Tibial artery (tissue), 4 donors: ENCODE measurements at regions not wholly inside any gene's neighbourhood (a gene's known extent, or its start where the extent isn't known, plus 50 kb on each side); places are given as distances from the start of the nearest gene placed in this dataset.

ENCODE experiments used
- DNase-seq, 2 donors: peaks; one replicate each; pipeline ENCODE4 v3.0.0-alpha.2; 2019
- H3K27ac ChIP-seq, 2 donors: fragments of 200-600 bp; sonication (generic) in 1 of 2; 1 replicate in 1 of 2; 2 replicates in 1 of 2; pipeline ENCODE4 v1.5.1; 2018 to 2019; ENCODE audit warnings: mild to moderate bottlenecking in 1 of 2
- H3K27me3 ChIP-seq, 2 donors: fragments of 200-600 bp; sonication (generic) in 1 of 2; one replicate each; pipeline versions ENCODE4 v1.5.1 to v1.6.0; 2016 to 2019
- H3K36me3 ChIP-seq, 3 donors: fragments of 200-600 bp; sonication (generic) in 2 of 3; one replicate each; pipeline ENCODE4 v1.5.1; 2016 to 2019; ENCODE audit warnings: mild to moderate bottlenecking in 2 of 3
- H3K4me1 ChIP-seq, 4 donors: fragments of 200-600 bp; sonication (generic) in 2 of 4; 1 replicate in 3 of 4; 2 replicates in 1 of 4; pipeline ENCODE4 v1.5.1; 2016 to 2019
- H3K4me3 ChIP-seq, 2 donors: fragments of 200-600 bp; sonication (generic) in 1 of 2; 1 replicate in 1 of 2; 2 replicates in 1 of 2; pipeline ENCODE4 v1.5.1; 2018 to 2019; ENCODE audit warnings: mild to moderate bottlenecking in 2 of 2
- H3K9me3 ChIP-seq, 3 donors: fragments of 200-600 bp; sonication (generic) in 1 of 3; one replicate each; pipeline ENCODE4 v1.5.1; 2016 to 2019
- intact Hi-C: fragments of 100-400 bp; cut with DNase I; formaldehyde crosslinking; loops from one replicate; pipeline ENCODE4 v1.15.0; 2023; ENCODE audit warnings: low total_unique reads
- TF ChIP-seq, protein P1 (sequence below), 2 experiments: fragments of 200-600 bp in 1 of 2; fragments of 450-650 bp in 1 of 2; IDR thresholded peaks; one replicate each; pipeline ENCODE4 v1.5.1; 2017 to 2019; ENCODE audit warnings: antibody characterized with exemption in 2 of 2, mild to moderate bottlenecking in 1 of 2, moderate library complexity in 1 of 2

DNA sequence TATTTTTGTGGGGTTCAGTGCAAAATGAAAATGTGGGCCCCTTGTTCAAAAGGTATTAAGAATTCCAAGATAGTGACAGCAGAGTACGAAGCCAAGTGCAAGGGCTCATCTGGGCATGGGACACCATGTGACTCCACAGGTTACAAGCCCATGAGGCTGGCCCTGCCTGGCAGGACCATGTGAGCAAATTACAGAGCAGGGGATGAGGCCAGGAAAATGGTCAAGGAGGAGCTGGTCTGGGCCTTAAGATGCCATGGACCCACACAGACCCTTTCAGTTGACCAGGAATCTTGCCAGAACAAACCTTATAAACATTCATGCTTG is 86.9 kb downstream of the SNX5 start:
- no peaks in the 10 kb centered on the region for H3K9me3 ChIP-seq
- H3K27ac ChIP-seq, result no peak overlapping the region
- H3K36me3 ChIP-seq, result no peaks in the 10 kb centered on the region
- DNase-seq, result no peak
- H3K27me3 ChIP-seq, result no peaks in the 10 kb centered on the region
- TF ChIP-seq, protein P1, sequence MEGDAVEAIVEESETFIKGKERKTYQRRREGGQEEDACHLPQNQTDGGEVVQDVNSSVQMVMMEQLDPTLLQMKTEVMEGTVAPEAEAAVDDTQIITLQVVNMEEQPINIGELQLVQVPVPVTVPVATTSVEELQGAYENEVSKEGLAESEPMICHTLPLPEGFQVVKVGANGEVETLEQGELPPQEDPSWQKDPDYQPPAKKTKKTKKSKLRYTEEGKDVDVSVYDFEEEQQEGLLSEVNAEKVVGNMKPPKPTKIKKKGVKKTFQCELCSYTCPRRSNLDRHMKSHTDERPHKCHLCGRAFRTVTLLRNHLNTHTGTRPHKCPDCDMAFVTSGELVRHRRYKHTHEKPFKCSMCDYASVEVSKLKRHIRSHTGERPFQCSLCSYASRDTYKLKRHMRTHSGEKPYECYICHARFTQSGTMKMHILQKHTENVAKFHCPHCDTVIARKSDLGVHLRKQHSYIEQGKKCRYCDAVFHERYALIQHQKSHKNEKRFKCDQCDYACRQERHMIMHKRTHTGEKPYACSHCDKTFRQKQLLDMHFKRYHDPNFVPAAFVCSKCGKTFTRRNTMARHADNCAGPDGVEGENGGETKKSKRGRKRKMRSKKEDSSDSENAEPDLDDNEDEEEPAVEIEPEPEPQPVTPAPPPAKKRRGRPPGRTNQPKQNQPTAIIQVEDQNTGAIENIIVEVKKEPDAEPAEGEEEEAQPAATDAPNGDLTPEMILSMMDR (IDR thresholded peaks at IDR 0.05), result no peak
- peaks cover 0 to 7% (median 0%) of the 10 kb centered on the region in 4 donors for H3K4me1 ChIP-seq
- intact Hi-C loops, result no loop called here
- no peak overlapping the region for H3K4me3 ChIP-seq

DNA sequence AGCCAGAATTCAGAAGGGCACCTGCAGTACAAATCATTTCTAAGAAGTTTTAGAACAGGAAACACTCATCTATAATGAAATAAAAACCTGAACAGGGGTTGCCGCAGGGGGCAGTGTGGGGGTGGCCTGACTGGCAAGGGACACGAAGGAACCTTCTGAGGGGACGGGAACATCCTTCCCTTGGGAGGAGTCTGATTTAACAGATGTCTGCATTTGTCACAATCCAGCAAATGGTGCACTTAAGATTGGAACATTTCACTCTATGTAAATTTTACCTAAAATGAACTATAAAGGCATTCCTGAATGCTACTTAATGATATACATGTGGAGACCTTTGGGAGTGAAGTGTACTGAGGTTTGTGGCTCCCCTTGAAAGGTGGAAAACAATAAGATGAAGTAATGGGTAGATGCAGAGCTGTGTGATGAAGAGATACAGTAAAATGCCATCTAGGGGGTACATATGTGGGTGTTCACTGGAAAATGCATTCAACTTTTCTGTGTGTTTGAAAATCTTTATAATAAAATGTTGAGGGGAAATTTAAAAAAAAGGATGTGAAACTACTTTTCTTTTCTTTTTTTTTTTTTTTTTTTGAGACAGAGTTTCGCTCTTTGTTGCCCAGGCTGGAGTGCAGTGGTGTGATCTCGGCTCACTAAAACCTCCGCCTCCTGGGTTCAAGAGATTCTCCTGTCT is 89.5 kb downstream of the SNX5 start:
- intact Hi-C loops, result no loop called here
- Histone ChIP-seq H3K4me3 (no peak overlapping the region), H3K27ac (no peak overlapping the region), H3K27me3 (no peaks in the 10 kb centered on the region), H3K36me3 (no peaks in the 10 kb centered on the region), H3K4me1 (peaks cover 3 to 33% (median 23%) of the 10 kb centered on the region in 4 donors), H3K9me3 (no peaks in the 10 kb centered on the region)
- DNase-seq, result no peak
- TF ChIP-seq, protein P1 (IDR thresholded peaks at IDR 0.05), result no peak

DNA sequence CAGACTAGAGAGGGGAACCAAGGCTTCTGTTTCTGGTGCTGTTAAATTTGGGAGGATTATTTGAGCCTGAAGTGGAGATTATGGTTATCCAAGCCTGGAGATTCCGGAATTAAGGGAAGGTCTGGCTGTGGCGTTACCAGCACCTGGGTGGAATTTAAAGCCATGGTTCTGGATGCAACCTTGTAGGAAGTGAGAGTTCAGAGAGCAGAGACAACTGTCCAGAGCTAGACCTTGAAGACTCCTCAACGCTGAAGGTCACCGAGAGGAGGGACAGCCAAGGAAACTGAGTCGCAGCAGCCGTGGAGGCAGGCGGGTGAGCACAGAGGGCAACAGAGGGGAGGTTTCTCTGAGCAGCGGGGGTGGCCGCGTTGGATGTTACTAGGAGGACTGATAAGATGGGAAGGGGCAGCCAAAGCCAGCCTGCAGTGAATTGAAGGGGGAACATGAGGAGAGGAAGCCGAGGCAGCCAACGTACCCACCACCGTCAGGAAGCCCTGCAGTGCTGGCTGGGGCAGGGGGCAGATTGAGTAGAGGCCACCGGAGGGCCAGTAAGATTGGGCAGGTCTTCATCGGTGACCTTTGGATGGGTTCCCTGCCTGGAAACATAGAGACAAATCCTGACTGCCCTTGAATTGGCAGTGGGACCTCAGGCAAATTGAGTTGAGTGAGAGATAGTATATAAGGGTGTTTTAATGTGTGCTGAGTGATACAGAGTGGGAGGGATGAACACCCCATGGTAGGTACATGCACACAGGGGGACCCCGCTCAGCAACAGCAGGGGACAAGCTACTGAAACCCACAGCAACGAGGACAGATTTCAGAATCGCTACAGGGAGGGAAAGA is 90.3 kb downstream of the SNX5 start:
- Histone ChIP-seq H3K9me3 (no peaks in the 10 kb centered on the region), H3K27me3 (no peaks in the 10 kb centered on the region), H3K4me3 (no peak overlapping the region), H3K4me1 (peaks cover 4 to 34% (median 29%) of the 10 kb centered on the region in 4 donors), H3K27ac (no peak overlapping the region), H3K36me3 (no peaks in the 10 kb centered on the region)
- intact Hi-C loops, result no loop called here
- TF ChIP-seq, protein P1 (IDR thresholded peaks at IDR 0.05), result no peak
- DNase-seq, result peak in 1 of 2 donors; percentile 58

DNA sequence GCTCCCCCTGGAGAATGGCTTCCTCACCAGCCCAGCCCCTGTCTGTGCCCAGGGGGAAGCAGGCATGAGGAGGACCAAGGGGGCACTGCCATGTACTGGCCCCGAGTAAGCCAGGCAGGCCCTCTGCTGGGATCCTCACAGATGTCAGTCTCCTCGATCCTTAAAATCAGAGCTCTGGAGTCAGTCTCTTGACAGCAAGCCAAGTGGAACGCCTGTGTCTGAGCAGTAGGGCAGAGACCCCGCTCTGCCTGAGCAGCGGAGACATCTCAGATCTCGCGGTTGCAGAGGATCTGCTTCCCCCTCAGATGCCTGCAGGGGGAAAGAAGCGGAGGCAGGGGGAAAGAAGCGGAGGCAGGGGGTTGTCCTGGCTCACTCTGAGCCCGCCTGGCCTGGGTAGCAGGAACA is 92.6 kb downstream of the SNX5 start:
- H3K27me3 ChIP-seq, result no peaks in the 10 kb centered on the region
- TF ChIP-seq, protein P1 (IDR thresholded peaks at IDR 0.05), result no peak
- no peaks in the 10 kb centered on the region for H3K36me3 ChIP-seq
- peaks cover 4 to 38% (median 29%) of the 10 kb centered on the region in 4 donors for H3K4me1 ChIP-seq
- no peak overlapping the region for H3K27ac ChIP-seq
- DNase-seq, result no peak
- H3K4me3 ChIP-seq, result no peak overlapping the region
- no peaks in the 10 kb centered on the region for H3K9me3 ChIP-seq
- intact Hi-C loops, result no loop called here

DNA sequence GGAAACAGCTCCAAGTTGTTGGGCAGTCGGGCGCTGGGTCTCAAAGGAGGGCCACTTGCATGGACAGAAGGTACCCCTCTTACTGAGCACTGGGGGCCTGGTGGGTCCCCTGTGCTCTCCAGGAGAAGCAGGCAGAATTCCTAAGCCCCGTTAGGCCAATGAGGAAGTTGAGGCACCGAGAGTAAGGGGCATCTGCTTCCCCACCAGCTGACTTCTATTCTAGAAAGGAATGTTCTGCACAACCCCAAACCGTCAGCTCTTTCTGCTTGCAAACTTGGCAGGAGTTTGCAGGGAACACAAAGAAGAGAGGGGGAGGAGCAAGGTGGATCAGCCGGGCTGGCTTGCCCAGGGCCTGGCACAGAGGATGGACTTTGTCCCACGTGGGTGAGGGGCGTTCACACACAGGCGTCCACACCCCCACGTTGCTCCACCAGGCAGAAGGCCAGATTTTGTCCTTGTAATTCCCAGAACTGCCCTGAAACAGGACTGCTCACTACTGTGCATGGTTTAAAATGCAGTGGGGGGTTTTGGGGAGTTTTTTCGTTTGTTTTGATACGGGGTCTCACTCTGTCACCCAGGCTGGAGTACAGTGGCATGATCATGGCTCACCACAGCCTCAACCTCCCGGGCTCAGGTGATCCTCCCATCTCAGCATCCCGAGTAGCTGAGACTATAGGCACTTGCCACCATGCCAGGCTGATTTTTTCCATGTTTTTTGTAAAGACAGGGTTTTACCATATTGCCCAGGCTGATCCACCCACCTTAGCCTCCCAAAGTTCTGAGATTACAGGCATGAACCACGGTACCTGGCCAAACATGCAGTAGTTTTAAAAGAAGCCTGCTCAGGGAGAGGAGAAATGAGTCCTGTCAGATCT is 93.3 kb downstream of the SNX5 start:
- H3K4me3 ChIP-seq, result no peak overlapping the region
- peak; percentile 76 to 86 for DNase-seq

More for the DNA sequence above, 93.3 kb downstream of the SNX5 start:
- TF ChIP-seq, protein P1 (IDR thresholded peaks at IDR 0.05), result no peak
- no peaks in the 10 kb centered on the region for H3K27me3 ChIP-seq
- H3K4me1 ChIP-seq, result peaks cover 4 to 38% (median 32%) of the 10 kb centered on the region in 4 donors
- no peaks in the 10 kb centered on the region for H3K9me3 ChIP-seq
- intact Hi-C loops, result no loop called here
- H3K27ac ChIP-seq, result no peak overlapping the region
- no peaks in the 10 kb centered on the region for H3K36me3 ChIP-seq
